Esophagus muscularis mucosa (tissue), 4 donors: ENCODE measurements at regions not wholly inside any gene's neighbourhood (a gene's known extent, or its start where the extent isn't known, plus 50 kb on each side); places are given as distances from the start of the nearest gene placed in this dataset.

ENCODE experiments used
- DNase-seq: peaks from one replicate; pipeline ENCODE4 v3.0.0-alpha.2; 2017; ENCODE audit errors: extremely low spot score
- H3K27ac ChIP-seq, 4 donors: fragments of 200-600 bp; sonication (generic); replicated peaks in 1 of 4; 1 replicate in 3 of 4; 2 replicates in 1 of 4; pipeline ENCODE4 v1.5.1; 2016 to 2019; ENCODE audit warnings: mild to moderate bottlenecking in 1 of 4
- H3K27me3 ChIP-seq, 4 donors: fragments of 200-600 bp; sonication (generic); one replicate each; pipeline versions ENCODE4 v1.5.1 to v1.6.0; 2016 to 2019
- H3K36me3 ChIP-seq, 4 donors: fragments of 200-600 bp; sonication (generic); one replicate each; pipeline ENCODE4 v1.5.1; 2016 to 2019
- H3K4me1 ChIP-seq, 4 donors: fragments of 200-600 bp; sonication (generic); one replicate each; pipeline ENCODE4 v1.5.1; 2016 to 2019
- H3K4me3 ChIP-seq, 4 donors: fragments of 200-600 bp; sonication (generic); 1 replicate in 2 of 4; 2 replicates in 2 of 4; pipeline ENCODE4 v1.5.1; 2016 to 2019; ENCODE audit warnings: mild to moderate bottlenecking in 4 of 4, moderate library complexity in 1 of 4
- H3K9me3 ChIP-seq, 4 donors: fragments of 200-600 bp; sonication (generic); 1 replicate in 3 of 4; 2 replicates in 1 of 4; pipeline ENCODE4 v1.5.1; 2016 to 2019
- EP300 ChIP-seq: sonication (generic); formaldehyde crosslinking; IDR thresholded peaks from one replicate; pipeline ENCODE4 v1.6.1; 2017; ENCODE audit warnings: antibody characterized with exemption
- POLR2A ChIP-seq: fragments of 450-650 bp; IDR thresholded peaks from one replicate; pipeline ENCODE4 v1.6.1; 2017; ENCODE audit warnings: antibody characterized with exemption, moderate library complexity, mild to moderate bottlenecking, low read depth
- POLR2AphosphoS5 ChIP-seq, 2 donors: sonication (generic); formaldehyde crosslinking; IDR thresholded peaks; one replicate each; pipeline ENCODE4 v1.6.1; 2017; ENCODE audit warnings: antibody characterized with exemption in 2 of 2
- WGBS: methylation state at CpG from one replicate; pipeline ENCODE4 v1.1.5; 2018; 5-methylcytosine and 5-hydroxymethylcytosine counted together
- intact Hi-C: fragments of 100-400 bp; cut with DNase I; formaldehyde crosslinking; loops from one replicate; pipeline ENCODE4 v1.15.1; 2023
- TF ChIP-seq, protein P1 (sequence below), 3 experiments: fragments of 200-600 bp in 2 of 3; fragments of 450-650 bp in 1 of 3; sonication (generic) in 2 of 3; IDR thresholded peaks; one replicate each; pipeline ENCODE4 v1.5.1; 2017 to 2019; ENCODE audit warnings: antibody characterized with exemption in 3 of 3, mild to moderate bottlenecking in 2 of 3, moderate library complexity in 1 of 3

DNA sequence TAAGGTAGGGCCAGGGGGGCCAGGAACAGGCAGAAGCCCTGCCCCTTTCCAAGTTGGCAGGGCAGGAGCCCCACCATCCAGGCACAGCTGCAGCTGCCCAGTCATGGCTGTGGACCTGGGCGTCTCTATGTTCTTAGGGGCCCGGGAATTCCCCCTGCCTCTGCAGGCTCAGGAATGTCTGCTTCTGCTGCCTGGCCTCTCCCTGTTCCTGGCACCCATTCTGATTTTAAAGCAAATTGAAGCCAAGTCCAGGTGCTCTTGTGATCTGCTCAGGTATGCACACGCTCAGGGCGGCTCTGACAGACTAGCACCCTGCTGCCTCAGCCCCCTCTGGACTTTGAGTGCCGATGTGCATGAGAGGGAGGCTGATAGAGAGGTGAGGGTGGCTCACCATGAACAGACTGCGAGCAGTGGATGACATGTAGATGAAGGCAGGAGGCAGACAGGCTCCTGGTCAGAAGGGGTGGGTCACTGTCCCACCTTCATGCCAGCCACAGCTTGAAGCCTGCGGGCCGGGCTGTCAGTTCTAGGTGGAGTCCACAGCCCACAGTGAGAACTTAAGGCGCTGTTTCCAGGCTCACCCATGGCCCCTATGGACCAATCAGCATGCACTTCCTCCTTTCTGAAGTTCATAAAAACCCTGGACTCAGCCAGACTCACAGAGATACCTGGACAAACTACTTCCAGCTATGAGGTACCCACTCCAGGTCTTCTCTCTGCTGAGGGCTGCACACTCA, 747.8 kb upstream of the GBE1 start:
- DNase-seq: no peak
- intact Hi-C loops: no loop called here
- no peak for TF ChIP-seq POLR2AphosphoS5 (IDR thresholded peaks at IDR 0.05)
- TF ChIP-seq EP300: no peak
- TF ChIP-seq, protein P1, sequence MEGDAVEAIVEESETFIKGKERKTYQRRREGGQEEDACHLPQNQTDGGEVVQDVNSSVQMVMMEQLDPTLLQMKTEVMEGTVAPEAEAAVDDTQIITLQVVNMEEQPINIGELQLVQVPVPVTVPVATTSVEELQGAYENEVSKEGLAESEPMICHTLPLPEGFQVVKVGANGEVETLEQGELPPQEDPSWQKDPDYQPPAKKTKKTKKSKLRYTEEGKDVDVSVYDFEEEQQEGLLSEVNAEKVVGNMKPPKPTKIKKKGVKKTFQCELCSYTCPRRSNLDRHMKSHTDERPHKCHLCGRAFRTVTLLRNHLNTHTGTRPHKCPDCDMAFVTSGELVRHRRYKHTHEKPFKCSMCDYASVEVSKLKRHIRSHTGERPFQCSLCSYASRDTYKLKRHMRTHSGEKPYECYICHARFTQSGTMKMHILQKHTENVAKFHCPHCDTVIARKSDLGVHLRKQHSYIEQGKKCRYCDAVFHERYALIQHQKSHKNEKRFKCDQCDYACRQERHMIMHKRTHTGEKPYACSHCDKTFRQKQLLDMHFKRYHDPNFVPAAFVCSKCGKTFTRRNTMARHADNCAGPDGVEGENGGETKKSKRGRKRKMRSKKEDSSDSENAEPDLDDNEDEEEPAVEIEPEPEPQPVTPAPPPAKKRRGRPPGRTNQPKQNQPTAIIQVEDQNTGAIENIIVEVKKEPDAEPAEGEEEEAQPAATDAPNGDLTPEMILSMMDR (IDR thresholded peaks at IDR 0.05): no peak
- no peak for TF ChIP-seq POLR2A
- no peaks in the 10 kb centered on the region for H3K9me3 ChIP-seq
- 83% methylated on average over 8 of the region's 9 CpGs for WGBS
- peaks cover 0 to 5% (median 0%) of the 10 kb centered on the region in 4 donors for H3K27me3 ChIP-seq
- no peak overlapping the region for H3K4me3 ChIP-seq
- H3K4me1 ChIP-seq: no peaks in the 10 kb centered on the region
- H3K27ac ChIP-seq: no peak overlapping the region
- H3K36me3 ChIP-seq: no peaks in the 10 kb centered on the region

DNA sequence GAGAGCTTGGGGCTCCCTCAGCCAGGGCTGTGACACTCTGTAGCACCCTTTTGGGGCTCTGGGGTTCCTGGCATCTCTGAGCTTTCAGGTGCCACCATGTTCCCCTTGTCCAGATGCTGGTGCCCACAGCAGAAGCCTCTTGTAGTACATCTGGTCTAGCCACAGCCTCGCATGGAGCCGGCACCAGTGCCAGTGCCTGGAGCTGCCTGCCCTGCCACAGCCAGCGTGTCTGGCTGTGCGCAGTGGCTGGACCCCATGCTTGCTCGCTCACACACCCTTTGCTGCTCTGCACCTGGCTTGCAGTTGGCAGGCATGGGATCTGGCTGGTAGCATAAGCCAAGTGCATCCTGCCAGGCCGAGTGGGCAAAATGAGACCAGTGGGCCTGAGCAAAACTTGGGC, 744.8 kb upstream of the GBE1 start:
- Histone ChIP-seq H3K9me3 (no peaks in the 10 kb centered on the region), H3K27me3 (peaks cover 0 to 5% (median 0%) of the 10 kb centered on the region in 4 donors), H3K4me1 (no peaks in the 10 kb centered on the region), H3K4me3 (no peak overlapping the region), H3K36me3 (no peaks in the 10 kb centered on the region), H3K27ac (no peak overlapping the region)
- intact Hi-C loops: no loop called here
- no peak for DNase-seq
- TF ChIP-seq, protein P1 (IDR thresholded peaks at IDR 0.05): no peak
- TF ChIP-seq POLR2A: no peak
- TF ChIP-seq EP300: no peak
- TF ChIP-seq POLR2AphosphoS5 (IDR thresholded peaks at IDR 0.05): no peak
- WGBS: no CpG with 5 or more reads among the region's 6 CpGs

DNA sequence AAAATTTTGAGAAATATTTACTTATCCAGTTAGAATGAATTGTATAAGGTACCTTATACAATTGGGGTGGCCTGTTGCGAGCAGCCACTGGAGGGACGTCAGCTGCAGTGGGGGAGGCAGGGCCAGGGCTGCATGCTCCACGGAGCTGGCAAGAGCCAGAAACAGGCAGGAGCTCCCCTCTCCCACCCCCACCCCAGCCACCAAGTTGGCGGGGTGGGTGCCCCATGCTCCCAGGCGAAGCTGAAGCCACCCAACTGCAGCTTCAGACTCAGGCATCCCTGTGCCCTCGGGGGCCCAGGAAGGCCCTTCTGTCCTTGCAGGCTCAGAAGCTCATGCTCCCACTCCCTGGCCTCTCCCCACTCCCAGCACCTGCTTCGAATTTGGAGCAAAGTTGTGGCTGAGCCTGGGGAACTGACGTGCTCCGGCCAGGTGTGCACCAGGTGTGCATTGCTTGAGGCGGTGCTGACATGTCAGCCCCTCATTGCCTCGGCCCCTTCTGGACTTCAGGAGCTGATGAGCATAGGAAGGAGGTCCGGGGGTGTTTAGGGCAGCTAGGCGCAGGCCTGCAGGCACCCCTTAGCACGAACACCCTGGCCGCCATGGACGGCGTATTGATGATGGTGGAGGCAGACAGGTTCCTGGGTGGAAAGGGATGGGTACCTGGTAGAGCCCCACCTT, 743.8 kb upstream of the GBE1 start:
- H3K4me3 ChIP-seq: no peak overlapping the region
- peaks cover 0 to 5% (median 0%) of the 10 kb centered on the region in 4 donors for H3K27me3 ChIP-seq
- WGBS: 80% methylated on average over 7 of the region's 17 CpGs
- H3K4me1 ChIP-seq: no peaks in the 10 kb centered on the region
- no peaks in the 10 kb centered on the region for H3K36me3 ChIP-seq
- no peaks in the 10 kb centered on the region for H3K9me3 ChIP-seq
- H3K27ac ChIP-seq: no peak overlapping the region
- intact Hi-C loops: no loop called here
- no peak for DNase-seq
- TF ChIP-seq, protein P1 (IDR thresholded peaks at IDR 0.05): no peak
- no peak for TF ChIP-seq POLR2AphosphoS5 (IDR thresholded peaks at IDR 0.05)
- no peak for TF ChIP-seq POLR2A
- TF ChIP-seq EP300: no peak

DNA sequence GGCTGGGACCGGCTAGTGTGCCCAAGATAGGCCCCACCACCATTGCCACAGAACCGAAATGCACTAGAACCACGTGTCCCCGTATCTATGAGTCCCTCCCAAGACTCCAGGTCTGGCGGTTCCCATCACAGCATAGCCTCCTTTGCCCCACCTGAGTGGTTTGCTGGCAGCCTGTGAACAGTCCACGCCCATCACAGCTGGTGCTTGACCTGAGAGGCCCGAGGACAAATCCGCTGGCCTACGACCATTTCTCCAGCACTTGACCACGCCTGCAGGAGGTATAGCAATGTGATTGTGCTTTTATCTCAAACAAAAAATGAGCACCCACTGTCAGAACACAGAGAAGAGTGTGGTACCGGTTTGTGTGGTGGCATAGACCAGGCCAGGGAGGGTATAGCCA, 736.7 kb upstream of the GBE1 start:
- H3K27ac ChIP-seq: no peak overlapping the region
- intact Hi-C loops: no loop called here
- no peaks in the 10 kb centered on the region for H3K9me3 ChIP-seq
- DNase-seq: no peak
- TF ChIP-seq, protein P1 (IDR thresholded peaks at IDR 0.05): no peak
- TF ChIP-seq EP300 (no peak), POLR2AphosphoS5 (IDR thresholded peaks at IDR 0.05) (no peak), POLR2A (no peak)
- H3K4me3 ChIP-seq: no peak overlapping the region
- WGBS: 83% methylated on average over 8 of the region's 11 CpGs
- H3K27me3 ChIP-seq: no peaks in the 10 kb centered on the region
- no peaks in the 10 kb centered on the region for H3K36me3 ChIP-seq
- H3K4me1 ChIP-seq: no peaks in the 10 kb centered on the region
